HG03045 (cell line): ENCODE measurements at regions not wholly inside any gene's neighbourhood (a gene's known extent, or its start where the extent isn't known, plus 50 kb on each side); places are given as distances from the start of the nearest gene placed in this dataset.

Experiments used
- ATAC-seq: cut with Tn5 transposase; IDR thresholded peaks from one replicate; pipeline ENCODE4 v1.9.1; 2021; ENCODE audit warnings: mild to moderate bottlenecking, moderate library complexity; ENCODE audit not compliant: unreplicated experiment

GRCh38 chr6:81694855-81695254 is 57.6 kb downstream of the TENT5A start:
- ATAC-seq: no peak

DNA sequence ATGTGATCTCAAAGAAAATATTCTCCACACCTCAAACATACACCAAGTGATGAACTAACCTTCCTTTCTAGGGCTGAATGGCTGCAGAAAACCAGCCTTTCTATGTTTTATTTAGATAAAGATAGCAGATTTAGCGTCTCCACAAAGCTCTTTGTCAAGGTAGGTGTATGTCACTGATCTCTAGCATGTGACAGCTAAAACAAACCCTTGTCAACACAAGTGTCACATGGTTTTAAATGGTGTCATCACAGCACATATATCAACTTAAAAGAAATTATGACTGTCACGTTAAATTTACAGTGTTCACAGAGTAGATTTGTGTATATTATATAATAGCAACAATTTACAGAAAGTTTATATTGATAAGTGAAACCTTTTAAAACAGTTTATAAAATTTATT is 58.3 kb downstream of the TENT5A start:
- ATAC-seq: no peak

DNA sequence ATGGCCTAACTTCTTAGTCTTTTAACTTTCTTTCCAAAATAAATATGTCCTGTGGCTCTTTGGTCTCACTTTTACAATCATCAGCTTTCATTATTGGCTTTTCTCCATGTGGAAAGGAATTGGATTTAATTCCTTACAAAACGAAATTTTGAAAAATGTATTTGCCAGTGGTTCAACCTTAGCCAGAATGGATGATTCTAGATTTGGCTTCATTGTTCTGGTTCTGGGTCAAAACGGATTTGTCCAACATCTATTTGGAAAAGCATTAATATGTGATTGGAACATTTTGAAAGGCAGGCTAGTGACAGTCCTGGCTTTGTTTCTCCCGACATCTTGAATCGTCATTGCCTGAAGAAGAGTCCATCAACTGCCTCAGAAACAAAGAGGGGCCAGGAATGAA is 59.2 kb downstream of the TENT5A start:
- ATAC-seq: no peak

DNA sequence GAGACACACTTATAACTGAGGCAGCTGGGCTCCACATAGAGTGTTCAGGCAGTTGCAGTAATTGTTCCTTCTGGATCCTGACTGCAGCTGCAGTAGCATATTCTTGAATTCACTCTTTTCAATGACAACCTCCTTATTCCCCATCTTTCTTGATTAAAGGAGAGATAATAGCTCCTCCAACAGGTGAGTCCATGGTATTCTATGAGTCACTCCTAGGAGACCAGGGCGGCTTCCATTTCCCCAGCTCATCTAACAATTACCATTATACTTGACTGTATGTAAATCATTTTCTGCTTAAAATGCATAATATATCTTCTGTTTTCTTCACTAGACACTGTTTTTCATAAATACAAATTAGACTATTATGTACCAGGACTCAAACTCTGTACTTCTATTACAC is 62.4 kb downstream of the TENT5A start:
- ATAC-seq: no peak

DNA sequence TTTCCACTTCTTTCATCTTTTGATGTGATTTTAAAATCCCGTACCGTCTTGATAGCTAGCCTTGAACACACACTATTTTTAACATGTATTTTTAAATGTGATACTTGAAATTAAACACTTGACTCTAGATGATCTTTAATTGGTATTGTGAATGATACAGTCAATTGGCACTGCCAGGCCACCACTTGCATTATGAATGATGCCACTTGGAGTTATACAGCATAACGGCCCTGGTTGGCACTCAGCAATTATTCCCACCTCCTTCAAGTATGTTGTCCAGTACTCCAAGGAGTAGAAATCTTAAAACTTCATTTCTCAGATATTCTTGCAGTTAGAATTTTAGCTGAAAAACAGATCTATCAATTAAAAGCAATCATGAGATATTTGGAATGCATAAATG is 62.9 kb downstream of the TENT5A start:
- ATAC-seq: no peak

DNA sequence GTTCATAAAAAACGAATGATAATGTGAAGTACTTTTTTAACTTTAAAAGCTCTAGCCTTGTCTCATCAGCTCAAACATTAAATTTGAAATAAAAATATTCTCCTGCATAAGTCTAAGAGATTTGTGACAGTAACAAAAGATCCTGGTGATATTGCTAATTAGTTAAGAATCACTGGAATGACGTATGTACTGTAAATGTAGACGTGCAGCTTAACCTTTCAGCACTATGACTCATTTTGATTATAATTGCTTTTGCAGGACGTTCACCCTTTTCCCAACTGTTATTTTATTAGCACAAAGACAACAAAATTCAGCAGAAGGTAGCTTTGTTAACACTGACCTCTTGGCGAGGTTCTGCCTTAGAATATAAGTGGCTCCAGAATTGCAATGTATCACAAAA is 68.6 kb downstream of the TENT5A start:
- ATAC-seq: no peak

DNA sequence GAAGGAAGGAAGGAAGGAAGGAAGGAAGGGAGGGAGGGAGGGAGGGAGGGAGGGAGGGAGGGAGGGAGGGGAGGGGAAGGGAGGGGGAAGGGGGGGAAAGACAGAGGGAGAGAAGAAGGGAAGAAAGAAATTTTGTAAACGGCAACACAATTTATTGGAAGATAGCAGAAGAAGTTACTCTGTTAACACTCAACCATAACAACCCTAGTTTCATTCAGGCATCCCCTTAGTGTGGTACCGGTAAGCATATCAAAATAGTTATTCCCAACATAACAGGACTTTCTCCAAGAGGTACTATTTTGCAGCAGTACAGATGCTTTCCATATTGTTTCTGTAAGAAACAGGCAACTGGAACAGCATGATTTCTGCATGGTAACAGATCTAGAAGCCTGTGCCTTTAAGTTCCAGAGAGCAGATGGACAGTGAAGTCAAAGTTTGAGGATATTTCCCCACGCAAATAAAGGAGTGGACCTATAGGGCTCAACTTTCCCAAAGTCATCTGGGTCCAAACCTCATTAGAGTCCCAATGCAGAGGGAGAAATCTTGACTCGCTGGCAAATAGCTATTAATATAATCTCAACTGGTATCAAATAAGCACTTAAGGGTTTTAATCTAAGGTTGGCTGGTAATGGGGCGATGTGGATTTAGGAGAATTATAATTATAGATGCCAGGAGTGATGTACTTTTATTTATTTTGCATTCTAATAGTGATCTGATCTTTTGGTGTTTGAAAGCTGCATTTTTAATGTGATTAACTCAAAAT is 69.4 kb downstream of the TENT5A start:
- no peak for ATAC-seq

- no peak for ATAC-seq
Measured at GRCh38 chr6:81682235-81682795, 70.2 kb downstream of the TENT5A start.

DNA sequence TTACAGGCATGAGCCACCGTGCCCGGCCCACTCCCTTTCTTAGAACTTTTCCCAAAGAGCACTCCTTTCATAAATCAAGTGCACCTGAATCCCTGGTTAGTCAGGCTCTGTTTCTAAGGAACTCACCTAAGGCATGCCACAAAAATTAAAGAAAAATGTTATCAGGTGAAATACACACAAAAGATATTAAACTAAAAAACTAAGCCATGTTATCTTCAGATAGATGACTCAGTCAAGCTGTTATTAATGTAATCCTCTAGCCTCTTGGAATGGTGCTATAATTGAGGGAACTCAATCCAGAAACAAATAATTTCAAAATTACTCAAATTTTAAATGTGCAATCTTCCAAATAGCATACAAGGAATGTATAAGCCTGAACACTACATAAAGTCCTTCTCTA is 83.0 kb downstream of the TENT5A start:
- ATAC-seq: no peak

DNA sequence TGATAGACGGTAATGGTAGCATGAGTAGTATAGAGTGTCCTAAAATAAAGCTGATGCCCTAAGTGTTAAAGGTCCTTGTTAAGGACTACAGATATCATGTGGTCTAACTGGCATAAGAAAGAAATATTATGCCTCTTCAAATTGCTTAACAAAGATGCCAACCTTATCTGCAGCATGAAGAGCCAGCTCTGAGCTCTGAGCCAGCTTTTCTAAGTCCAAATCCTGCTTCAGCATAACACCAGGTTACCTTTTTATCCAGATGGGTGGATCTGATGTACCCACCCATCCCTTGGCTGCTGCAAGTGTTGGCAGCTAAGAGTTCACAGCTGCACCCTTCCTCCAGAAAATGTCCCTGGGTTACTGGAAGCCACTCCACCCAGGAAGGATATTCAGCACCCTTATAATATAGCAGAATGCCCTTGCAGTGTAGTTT is 83.8 kb downstream of the TENT5A start:
- no peak for ATAC-seq

DNA sequence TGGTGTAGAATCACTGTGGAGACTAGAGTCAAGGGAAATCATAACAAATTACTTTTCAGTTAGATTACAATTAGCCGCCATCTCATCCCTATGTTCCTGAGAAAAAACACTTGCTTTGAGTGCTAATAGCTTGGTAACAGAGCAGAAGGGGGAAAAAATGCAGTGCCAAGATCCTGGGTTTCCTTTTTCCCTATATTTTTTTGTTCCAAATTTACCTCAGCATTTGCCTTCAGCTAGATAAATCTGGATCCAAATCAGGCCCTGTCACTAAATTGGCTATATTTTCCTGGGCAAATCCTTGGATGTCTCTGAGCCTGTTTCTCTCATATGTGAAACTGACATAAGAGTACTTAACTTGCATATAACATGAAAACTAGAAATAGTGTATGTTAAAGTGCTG is 86.0 kb downstream of the TENT5A start:
- ATAC-seq: no peak

GRCh38 chr6:81656231-81656630 is 96.2 kb downstream of the TENT5A start:
- no peak for ATAC-seq

- no peak for ATAC-seq
Measured at GRCh38 chr6:81655696-81656095, 96.8 kb downstream of the TENT5A start.

DNA sequence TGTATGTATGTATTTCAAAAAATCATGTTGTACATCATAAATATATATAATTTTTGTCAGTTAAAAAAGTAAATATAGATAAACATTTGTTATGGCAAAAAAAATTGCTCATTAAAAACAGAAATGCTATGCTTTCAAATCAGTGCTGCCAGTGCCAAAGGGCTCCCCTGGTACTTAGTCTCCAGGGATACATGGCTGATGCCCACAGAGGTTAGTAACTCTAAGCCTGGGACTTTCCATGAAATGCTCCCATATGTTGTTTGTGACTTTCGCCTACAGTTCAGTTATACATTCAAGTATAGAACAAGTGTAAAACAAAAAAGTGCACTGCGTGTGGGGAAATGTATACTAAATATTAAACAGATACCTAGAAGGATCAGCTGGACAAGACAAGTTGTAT is 104.0 kb downstream of the TENT5A start:
- ATAC-seq: no peak

DNA sequence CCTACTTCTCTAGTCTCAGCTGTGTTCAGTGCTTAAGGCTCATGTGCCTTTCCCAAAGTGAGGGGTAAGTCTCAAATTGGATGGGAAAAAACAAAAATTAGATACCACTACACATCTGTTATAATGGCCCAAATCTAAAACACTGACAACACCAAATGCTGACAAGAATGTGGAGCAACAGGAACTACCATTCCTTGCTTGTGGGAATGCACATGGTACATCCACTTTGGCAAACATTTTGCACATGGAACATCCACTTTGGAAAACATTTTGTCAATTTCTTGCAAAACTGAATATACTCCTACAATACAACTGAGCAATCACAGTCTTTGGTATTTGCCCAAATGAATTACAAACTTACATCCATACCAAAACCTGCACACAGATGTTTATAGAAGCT is 109.3 kb downstream of the TENT5A start:
- no peak for ATAC-seq

- ATAC-seq: no peak
Measured at GRCh38 chr6:81640891-81641290, 111.6 kb downstream of the TENT5A start.

- ATAC-seq: no peak
Measured at GRCh38 chr6:81640126-81640525, 112.4 kb downstream of the TENT5A start.

GRCh38 chr6:81638366-81638765 is 114.1 kb downstream of the TENT5A start:
- ATAC-seq: no peak

DNA sequence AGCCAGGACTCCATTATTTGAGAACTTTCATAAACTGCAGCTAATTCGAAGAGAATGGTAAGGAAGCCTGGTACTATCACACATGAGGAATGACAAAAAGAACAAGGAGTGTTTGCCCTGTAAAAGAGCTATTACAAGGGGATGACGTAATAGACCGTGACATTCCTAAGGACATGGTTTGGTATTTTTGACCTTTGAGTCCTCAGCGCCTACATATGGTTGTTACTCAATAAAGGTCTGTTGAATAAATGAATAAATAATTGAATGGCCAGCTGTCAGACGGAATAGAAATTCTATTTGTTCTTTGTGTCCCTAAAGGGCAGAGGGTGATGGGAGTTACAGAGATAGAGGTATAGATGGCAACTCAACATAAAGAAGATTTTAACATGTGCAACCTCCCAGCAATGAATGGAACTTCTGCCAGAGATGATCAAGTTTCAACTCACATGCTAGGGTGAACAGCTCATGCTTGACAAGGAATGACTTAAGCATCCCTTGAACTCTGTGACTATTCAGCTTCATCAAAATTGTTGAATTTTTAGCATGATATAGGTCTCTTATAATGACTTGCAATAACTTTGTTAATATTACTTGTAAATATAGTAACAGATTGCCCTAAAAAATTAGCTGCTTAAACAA is 115.4 kb downstream of the TENT5A start:
- ATAC-seq: no peak

DNA sequence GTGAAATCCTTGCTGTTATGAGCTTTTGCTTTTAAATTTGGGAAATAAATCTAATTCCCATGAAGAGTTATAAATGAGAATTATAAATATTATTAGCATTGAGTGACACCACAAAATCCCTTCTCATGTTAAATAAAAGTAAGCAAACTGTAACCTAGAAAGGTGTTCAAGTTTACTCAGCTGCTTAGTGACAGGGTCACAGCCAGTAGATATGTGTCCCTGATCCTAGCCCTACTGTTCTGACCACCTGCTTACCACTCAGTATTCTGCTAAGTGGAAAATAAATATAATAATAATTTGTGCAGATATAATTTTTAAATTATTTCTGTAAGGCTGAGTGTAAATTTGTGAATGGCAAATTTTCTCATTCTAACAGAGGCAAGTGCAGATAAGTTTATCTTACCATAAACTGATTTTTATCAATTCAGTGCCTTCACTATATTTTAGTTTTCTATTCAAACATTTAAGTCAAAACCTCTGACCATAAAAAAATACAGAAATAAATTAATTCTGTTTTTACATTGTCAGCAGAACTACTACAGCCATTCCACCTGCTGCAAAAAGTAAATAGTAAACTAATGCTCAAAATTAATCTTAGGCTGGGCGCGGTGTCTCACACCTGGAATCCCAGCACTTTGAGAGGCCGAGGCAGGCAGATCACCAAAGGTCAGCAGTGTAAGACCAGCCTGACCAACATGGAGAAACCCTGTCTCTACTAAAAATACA is 118.2 kb downstream of the TENT5A start:
- ATAC-seq: no peak

- no peak for ATAC-seq
Measured at GRCh38 chr6:81633391-81633790, 119.1 kb downstream of the TENT5A start.

- no peak for ATAC-seq
Measured at GRCh38 chr6:81630719-81631118, 121.8 kb downstream of the TENT5A start.
